ENCODE measurements at regions not wholly inside any gene's neighbourhood (a gene's known extent, or its start where the extent isn't known, plus 50 kb on each side); places are given as distances from the start of the nearest gene placed in this dataset.
A peak's percentile ranks its signal among the peaks of the same experiment; 100 is the strongest.
"Not testable (repeated sequence)": the region's sequence is repeated elsewhere in the genome, so short reads cannot be mapped to it uniquely, and the experiment has no call there.

GRCh38 chr3:80734920-80735319 lies 967.1 kb upstream of the ROBO1 start:
- TF ChIP-seq CTCF (IDR thresholded peaks at IDR 0.05; ENCODE audit: insufficient read depth, low read length) = no peak
- no peak overlapping the region for H3K4me3 ChIP-seq (ENCODE audit: low read depth, low read length)
- DNase-seq (ENCODE audit: low read depth) = no peak

- H3K4me3 ChIP-seq (ENCODE audit: low read depth, low read length) = no peak overlapping the region
- DNase-seq (ENCODE audit: low read depth) = no peak
- TF ChIP-seq CTCF (IDR thresholded peaks at IDR 0.05; ENCODE audit: insufficient read depth, low read length) = no peak
Measured at GRCh38 chr3:80734483-80734882, 966.7 kb upstream of the ROBO1 start.

- TF ChIP-seq CTCF (IDR thresholded peaks at IDR 0.05; ENCODE audit: insufficient read depth, low read length) = no peak
- DNase-seq (ENCODE audit: low read depth) = peak; percentile 82
- H3K4me3 ChIP-seq (ENCODE audit: low read depth, low read length) = no peak overlapping the region
Measured at GRCh38 chr3:80733522-80734176, 965.9 kb upstream of the ROBO1 start.

- DNase-seq (ENCODE audit: low read depth); H3K4me3 ChIP-seq (ENCODE audit: low read depth, low read length): not testable (repeated sequence)
Measured at GRCh38 chr3:80727561-80727960, 959.8 kb upstream of the ROBO1 start.

DNA sequence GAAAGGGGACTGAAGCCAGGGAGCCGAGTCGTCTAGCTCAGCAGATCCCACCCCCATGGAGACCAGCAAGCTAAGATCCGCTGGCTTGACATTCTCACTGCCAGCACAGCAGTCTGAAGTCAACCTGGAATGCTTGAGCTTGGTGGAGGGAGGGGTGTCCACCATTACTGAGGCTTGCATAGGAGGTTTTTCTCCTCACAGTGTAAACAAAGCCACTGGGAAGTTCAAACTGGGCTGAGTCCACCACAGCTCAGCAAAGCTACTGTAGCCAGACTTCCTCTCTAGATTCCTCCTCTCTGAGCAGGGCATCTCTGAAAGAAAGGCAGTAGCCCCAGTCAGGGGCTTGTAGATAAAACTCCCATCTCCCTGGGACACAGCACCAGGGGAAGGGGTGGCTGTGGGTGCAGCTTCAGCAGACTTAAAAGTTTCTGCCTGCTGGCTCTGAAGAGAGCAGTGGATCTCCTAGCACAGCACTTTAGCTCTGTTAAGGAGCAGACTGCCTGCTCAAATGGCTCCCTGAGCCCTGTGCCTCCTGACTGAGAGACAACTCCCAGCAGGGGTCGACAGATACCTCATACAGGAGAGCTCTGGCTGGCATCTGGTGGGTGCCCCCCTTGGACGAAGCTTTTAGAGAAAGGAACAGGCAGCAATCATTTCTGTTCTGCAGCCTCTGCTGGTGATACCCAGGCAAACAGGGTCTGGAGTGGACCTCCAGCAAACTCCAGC lies 942.0 kb upstream of the ROBO1 start:
- H3K4me3 ChIP-seq (ENCODE audit: low read depth, low read length); DNase-seq (ENCODE audit: low read depth): not testable (repeated sequence)

DNA sequence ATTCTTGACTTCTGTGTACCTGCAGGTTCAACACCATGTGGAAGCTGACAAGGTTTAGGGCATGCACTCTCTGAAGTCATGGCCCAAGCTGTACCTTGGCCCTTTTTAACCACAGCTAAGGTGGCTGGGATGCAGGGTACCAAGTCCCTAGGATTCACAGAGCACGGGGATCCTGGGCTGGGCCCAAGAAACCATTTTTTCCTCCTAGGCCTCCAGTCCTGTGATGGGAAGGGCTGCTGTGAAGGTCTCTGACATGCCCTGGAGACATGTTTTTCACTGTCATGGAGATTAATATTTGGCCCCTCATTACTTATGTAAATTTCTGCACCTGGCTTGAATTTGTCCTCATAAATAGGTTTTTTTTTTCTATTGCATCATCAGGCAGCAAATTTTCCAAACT lies 937.5 kb upstream of the ROBO1 start:
- no peak for TF ChIP-seq CTCF (IDR thresholded peaks at IDR 0.05; ENCODE audit: insufficient read depth, low read length)
- H3K4me3 ChIP-seq (ENCODE audit: low read depth, low read length) = no peak overlapping the region
- DNase-seq (ENCODE audit: low read depth) = no peak

- no peak overlapping the region for H3K4me3 ChIP-seq (ENCODE audit: low read depth, low read length)
- no peak for TF ChIP-seq CTCF (IDR thresholded peaks at IDR 0.05; ENCODE audit: insufficient read depth, low read length)
- no peak for DNase-seq (ENCODE audit: low read depth)
Measured at GRCh38 chr3:80701349-80701748, 933.6 kb upstream of the ROBO1 start.

- no peak for TF ChIP-seq CTCF (IDR thresholded peaks at IDR 0.05; ENCODE audit: insufficient read depth, low read length)
- no peak overlapping the region for H3K4me3 ChIP-seq (ENCODE audit: low read depth, low read length)
- DNase-seq (ENCODE audit: low read depth) = no peak
Measured at GRCh38 chr3:80697291-80697690, 929.5 kb upstream of the ROBO1 start.
